Type B pancreatic cell (in vitro differentiated cells): ENCODE measurements at regions not wholly inside any gene's neighbourhood (a gene's known extent, or its start where the extent isn't known, plus 50 kb on each side); places are given as distances from the start of the nearest gene placed in this dataset.
A peak's percentile ranks its signal among the peaks of the same experiment; 100 is the strongest.

Experiments
- DNase-seq: peaks from one replicate; pipeline ENCODE4 v3.0.0; 2021; ENCODE audit warnings: mixed read lengths; ENCODE audit not compliant: unreplicated experiment; ENCODE audit errors: extremely low spot score
- H3K27ac Mint-ChIP-seq: 2 replicates; pipeline ENCODE4 v1.8.0; 2021; ENCODE audit warnings: mild to moderate bottlenecking, mixed read lengths
- H3K27me3 Mint-ChIP-seq: 2 replicates; pipeline ENCODE4 v1.8.0; 2021; ENCODE audit warnings: mixed read lengths
- H3K36me3 Mint-ChIP-seq: 2 replicates; pipeline ENCODE4 v1.8.0; 2021; ENCODE audit warnings: mixed read lengths
- H3K4me1 Mint-ChIP-seq: one replicate; pipeline ENCODE4 v1.8.0; 2021; ENCODE audit warnings: mixed read lengths; ENCODE audit not compliant: unreplicated experiment
- H3K4me3 Mint-ChIP-seq: 2 replicates; pipeline ENCODE4 v1.8.0; 2021; ENCODE audit warnings: mild to moderate bottlenecking, mixed read lengths
- H3K9me3 Mint-ChIP-seq: 2 replicates; pipeline ENCODE4 v1.8.0; 2021; ENCODE audit warnings: mixed read lengths
- TF ChIP-seq, protein P1 (sequence below): fragments of 200-600 bp; sonication (generic); conservative IDR thresholded peaks from 2 replicates; pipeline ENCODE4 v1.5.0; 2021; ENCODE audit warnings: antibody characterized with exemption, mild to moderate bottlenecking

DNA sequence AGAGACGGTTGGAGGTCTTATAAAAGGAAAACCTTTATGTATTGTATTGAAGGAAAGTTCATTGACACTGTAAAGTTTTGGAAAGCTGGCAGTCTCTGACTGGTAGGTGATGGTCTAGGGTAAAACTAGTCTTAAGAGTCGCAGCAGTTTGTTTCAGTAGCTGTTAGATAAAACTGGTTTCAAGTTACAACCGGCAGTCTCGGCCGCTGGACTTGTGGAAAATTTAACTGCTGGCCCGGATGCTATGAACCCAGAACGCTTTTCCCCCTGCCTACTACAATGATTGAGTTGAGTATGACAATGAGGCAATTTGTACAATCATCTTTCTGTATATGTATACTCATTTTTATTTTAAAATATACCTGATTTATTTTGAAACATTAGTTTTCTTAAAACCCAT, 1426.9 kb downstream of the AACS start:
- peaks cover 10% of the 10 kb centered on the region for H3K9me3 Mint-ChIP-seq
- TF ChIP-seq, protein P1, sequence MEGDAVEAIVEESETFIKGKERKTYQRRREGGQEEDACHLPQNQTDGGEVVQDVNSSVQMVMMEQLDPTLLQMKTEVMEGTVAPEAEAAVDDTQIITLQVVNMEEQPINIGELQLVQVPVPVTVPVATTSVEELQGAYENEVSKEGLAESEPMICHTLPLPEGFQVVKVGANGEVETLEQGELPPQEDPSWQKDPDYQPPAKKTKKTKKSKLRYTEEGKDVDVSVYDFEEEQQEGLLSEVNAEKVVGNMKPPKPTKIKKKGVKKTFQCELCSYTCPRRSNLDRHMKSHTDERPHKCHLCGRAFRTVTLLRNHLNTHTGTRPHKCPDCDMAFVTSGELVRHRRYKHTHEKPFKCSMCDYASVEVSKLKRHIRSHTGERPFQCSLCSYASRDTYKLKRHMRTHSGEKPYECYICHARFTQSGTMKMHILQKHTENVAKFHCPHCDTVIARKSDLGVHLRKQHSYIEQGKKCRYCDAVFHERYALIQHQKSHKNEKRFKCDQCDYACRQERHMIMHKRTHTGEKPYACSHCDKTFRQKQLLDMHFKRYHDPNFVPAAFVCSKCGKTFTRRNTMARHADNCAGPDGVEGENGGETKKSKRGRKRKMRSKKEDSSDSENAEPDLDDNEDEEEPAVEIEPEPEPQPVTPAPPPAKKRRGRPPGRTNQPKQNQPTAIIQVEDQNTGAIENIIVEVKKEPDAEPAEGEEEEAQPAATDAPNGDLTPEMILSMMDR: no peak
- no peaks in the 10 kb centered on the region for H3K36me3 Mint-ChIP-seq

DNA sequence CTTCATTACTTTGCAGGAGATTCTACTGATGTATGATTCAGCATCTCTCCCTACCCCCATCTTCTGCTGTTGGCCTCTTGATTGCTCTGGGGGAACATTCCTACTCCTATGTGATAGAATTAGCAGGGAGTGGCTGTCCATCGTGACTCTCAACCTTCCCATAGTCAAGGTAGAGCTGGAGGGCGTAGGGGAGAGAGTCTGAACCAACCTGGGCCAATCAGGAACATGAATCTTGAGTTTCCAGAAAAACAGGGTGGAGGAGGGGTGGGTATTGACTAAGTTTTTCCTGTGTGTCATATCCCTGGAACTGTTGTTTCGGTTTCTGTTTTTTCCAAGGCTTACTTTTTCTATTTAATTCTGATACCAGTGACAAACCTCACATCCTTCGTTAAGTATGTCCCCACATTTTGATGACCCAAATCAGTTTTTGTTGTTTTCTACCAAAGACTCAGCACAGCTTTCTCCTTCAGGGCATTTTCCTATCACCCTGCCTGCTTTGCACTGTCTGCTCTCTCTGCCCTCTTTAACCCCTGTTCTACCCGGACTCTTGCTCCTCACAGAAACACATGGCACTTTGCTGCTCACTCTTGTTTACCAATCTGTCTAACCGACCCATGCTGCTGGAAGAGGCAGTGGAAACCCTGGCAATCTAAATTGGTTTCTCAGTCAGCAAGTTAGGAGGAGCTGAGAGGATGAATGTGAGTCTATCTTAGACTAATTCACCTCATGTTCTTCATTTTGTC, 1428.3 kb downstream of the AACS start:
- H3K9me3 Mint-ChIP-seq: peaks cover 10% of the 10 kb centered on the region
- peaks cover 10% of the 10 kb centered on the region for H3K4me1 Mint-ChIP-seq
- TF ChIP-seq, protein P1: no peak
- H3K27ac Mint-ChIP-seq: peak overlapping the region; percentile 88
- H3K36me3 Mint-ChIP-seq: no peaks in the 10 kb centered on the region
- H3K27me3 Mint-ChIP-seq: no peaks in the 10 kb centered on the region
- H3K4me3 Mint-ChIP-seq: peak overlapping the region; percentile 44
- no peak for DNase-seq

More for the DNA sequence above, 1426.9 kb downstream of the AACS start:
- Mint-ChIP-seq H3K4me3 (no peak overlapping the region), H3K27ac (no peak overlapping the region), H3K27me3 (no peaks in the 10 kb centered on the region), H3K4me1 (peaks cover 10% of the 10 kb centered on the region)
- no peak for DNase-seq

DNA sequence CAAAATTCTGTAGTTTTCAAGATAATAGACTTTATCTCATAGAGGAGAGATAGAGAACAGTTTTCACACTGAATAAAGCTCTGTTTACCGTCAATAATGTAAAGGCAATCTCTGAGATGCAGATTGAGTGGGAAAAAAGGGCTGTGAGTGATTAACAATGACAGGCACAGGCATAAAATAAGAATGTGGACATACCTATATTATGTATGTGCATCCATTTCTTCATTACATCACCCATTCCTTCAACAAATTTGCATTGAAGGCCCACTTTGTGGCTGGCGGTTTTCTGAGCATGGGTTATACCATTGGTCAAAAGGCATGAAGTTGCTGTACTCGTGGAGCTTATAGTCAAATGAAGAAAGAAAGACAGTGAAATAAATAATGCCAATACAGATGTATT, 1431.0 kb downstream of the AACS start:
- Mint-ChIP-seq H3K4me1 (peaks cover 7% of the 10 kb centered on the region), H3K9me3 (peaks cover 3% of the 10 kb centered on the region), H3K27ac (no peak overlapping the region), H3K27me3 (no peaks in the 10 kb centered on the region), H3K36me3 (no peaks in the 10 kb centered on the region), H3K4me3 (no peak overlapping the region)
- TF ChIP-seq, protein P1: no peak
- no peak for DNase-seq

DNA sequence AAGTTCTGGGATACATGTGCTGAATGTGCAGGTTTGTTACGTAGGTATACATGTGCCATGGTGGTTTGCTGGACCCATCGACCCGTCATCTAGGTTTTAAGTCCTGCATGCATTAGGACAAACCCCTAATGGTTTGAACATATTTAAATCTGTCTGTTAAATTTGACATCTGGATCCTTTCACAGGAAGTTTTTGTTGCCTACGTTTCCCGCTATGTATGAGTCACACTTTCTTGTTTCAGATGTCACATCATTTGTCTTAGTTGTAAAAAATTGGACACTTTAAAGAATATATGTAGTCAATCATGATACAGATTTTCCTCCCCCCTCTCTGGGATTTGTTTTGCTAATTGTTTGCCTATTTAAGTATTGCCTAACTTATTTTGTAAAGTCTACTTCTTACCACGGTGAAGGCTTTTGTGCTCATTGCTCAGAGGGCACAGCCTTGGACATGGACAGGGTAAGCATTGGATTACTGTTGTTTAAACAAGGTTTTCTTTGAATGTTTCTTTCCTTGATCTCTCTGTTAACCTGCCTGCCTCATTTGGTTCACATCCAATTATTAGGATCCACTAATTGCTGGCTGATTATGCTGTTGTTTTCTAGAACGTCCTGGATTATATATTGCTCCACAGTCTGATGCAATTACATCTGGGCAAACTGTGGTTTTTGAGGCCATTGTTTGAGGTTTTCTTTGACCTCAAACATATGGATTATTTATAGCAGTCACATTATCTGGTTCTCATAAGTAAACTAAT, 1441.4 kb downstream of the AACS start:
- DNase-seq: no peak
- Mint-ChIP-seq H3K27ac (no peak overlapping the region), H3K4me1 (peaks cover 4% of the 10 kb centered on the region), H3K9me3 (peaks cover 13% of the 10 kb centered on the region), H3K4me3 (no peak overlapping the region), H3K36me3 (no peaks in the 10 kb centered on the region), H3K27me3 (peaks cover 2% of the 10 kb centered on the region)
- TF ChIP-seq, protein P1: no peak

DNA sequence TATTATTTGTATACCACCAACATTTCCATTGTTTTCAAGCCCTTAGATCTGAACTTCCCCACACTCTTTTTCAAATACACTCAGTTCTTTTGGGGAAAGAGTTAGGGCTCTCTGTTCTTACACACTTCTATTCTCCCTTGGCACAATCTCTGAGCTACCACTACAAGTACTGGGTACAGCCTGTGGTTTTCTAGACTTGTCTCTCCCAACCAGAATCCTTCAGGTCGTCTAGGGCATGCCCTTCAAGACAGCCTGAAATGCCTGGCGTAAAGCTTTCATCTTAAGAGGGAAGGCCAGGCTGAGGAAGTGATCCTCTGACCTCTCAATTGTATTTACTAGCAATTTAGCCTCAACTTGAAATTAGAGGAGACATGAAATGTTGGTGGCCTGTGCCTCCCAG, 1442.0 kb downstream of the AACS start:
- no peaks in the 10 kb centered on the region for H3K36me3 Mint-ChIP-seq
- peaks cover 2% of the 10 kb centered on the region for H3K27me3 Mint-ChIP-seq
- no peak for DNase-seq
- H3K27ac Mint-ChIP-seq: no peak overlapping the region
- peaks cover 13% of the 10 kb centered on the region for H3K9me3 Mint-ChIP-seq
- H3K4me3 Mint-ChIP-seq: no peak overlapping the region
- TF ChIP-seq, protein P1: no peak
- H3K4me1 Mint-ChIP-seq: peaks cover 4% of the 10 kb centered on the region
